OCI-LY1 (cell line): ENCODE measurements at regions not wholly inside any gene's neighbourhood (a gene's known extent, or its start where the extent isn't known, plus 50 kb on each side); places are given as distances from the start of the nearest gene placed in this dataset.

Source experiments
- EZH2 ChIP-seq: fragments of 200-600 bp; sonication (generic), shearing (Covaris generic); IDR thresholded peaks from 2 replicates; pipeline ENCODE4 v1.8.0; 2017; ENCODE audit warnings: borderline replicate concordance, mixed run types, mild to moderate bottlenecking, antibody characterized with exemption, low read length, moderate library complexity, mixed read lengths
- TF ChIP-seq, protein P1 (sequence below): fragments of 200-600 bp; sonication (generic), shearing (Covaris generic); IDR thresholded peaks from 2 replicates; pipeline ENCODE4 v1.5.1; 2017; ENCODE audit warnings: mild to moderate bottlenecking, antibody characterized with exemption, low read length, moderate library complexity, mixed read lengths

DNA sequence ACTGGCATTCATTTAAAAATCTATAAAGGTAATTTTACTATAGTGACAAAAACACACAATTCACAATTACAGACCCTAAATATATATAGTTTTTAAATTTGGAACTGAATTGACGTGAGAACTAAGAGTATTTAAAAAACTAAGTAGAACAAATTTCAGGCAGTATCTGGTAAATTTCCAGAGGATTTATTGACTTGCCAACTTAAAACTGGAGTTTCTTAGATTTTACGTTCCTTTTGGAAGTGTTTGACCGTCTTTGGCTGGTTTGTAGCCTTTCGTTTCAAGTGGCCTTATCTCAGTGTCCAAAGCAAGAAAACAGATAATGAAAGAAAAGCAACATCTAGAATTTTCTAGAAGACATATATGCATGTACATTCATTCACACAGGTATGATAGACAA lies 234.4 kb upstream of the VLDLR start:
- TF ChIP-seq, protein P1, sequence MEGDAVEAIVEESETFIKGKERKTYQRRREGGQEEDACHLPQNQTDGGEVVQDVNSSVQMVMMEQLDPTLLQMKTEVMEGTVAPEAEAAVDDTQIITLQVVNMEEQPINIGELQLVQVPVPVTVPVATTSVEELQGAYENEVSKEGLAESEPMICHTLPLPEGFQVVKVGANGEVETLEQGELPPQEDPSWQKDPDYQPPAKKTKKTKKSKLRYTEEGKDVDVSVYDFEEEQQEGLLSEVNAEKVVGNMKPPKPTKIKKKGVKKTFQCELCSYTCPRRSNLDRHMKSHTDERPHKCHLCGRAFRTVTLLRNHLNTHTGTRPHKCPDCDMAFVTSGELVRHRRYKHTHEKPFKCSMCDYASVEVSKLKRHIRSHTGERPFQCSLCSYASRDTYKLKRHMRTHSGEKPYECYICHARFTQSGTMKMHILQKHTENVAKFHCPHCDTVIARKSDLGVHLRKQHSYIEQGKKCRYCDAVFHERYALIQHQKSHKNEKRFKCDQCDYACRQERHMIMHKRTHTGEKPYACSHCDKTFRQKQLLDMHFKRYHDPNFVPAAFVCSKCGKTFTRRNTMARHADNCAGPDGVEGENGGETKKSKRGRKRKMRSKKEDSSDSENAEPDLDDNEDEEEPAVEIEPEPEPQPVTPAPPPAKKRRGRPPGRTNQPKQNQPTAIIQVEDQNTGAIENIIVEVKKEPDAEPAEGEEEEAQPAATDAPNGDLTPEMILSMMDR: no peak
- TF ChIP-seq EZH2: no peak
